CD4-positive, alpha-beta T cell treated with Interleukin-10 for 1 hour (primary cell): ENCODE measurements at regions not wholly inside any gene's neighbourhood (a gene's known extent, or its start where the extent isn't known, plus 50 kb on each side); places are given as distances from the start of the nearest gene placed in this dataset.

Experiments
- DNase-seq: peaks from one replicate; pipeline ENCODE4 v3.0.0-alpha.2; 2020

- no peak for DNase-seq
Measured at GRCh38 chr3:187827723-187828122, 82.5 kb upstream of the BCL6 start.

DNA sequence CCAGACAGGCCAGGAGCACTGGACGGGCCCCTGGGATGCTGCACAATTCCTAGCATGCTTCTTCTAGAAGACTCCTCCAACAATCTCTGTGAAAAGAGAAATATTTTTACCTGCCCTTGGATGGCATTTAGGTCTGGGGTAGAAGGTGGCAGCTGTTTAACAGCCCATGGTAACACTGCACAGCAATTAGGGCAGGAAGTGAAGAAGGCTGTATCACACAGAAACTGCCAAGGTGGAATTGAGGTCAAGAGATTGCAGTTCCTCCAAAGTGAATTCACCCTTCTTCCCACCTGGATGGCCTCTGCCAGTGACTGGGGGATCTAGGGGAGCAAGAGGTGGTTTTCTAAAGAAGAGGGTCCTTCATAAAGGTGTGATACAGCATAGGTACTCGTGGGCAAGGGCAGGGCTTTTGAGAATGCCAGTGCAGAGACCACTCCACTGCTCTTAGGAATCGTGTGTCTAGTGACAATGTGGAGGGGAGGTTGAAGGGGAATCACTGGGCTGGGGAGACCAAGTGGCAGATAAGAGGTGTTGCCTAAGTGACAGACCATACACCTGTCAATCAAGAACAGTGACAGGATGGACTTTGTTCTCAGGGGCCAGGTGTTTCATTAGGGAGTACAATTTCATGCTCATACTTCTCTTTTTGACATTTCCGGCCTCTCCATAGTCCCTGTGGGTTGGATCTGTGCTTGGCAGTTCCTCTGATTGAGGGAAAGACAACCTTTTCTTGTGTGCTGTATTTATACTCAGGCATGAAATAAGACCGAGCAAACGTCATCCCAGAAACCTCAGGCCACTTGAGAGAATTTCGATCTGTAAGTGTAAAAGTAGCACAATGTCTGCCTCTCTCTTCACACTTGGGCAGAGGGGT is 83.5 kb upstream of the BCL6 start:
- peak; percentile 13 for DNase-seq

- no peak for DNase-seq
Measured at GRCh38 chr3:187830181-187830580, 84.9 kb upstream of the BCL6 start.

GRCh38 chr3:187831125-187832051 is 86.1 kb upstream of the BCL6 start:
- no peak for DNase-seq

DNA sequence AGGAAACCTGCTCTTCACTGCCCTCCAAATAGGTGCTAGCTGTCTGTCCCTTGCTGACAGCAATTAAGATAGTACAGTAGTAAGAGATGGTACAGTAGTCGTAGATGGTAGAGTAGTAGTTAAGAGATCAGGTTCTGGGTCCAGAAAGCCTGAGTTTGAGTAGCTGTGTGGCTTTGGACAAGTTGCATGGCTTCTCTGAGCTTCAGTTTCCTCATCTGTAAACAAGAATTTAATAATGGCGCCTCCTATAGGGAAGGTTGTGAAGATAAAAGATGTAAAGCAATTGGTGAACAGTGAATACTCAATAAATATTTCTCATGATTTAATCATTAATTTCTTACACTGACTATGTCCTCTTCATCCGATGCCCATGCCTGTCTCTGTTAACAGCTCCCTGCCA is 86.9 kb upstream of the BCL6 start:
- DNase-seq, result peak; percentile 15

GRCh38 chr3:187833375-187833774 is 88.1 kb upstream of the BCL6 start:
- DNase-seq, result no peak

- no peak for DNase-seq
Measured at GRCh38 chr3:187833799-187834578, 88.7 kb upstream of the BCL6 start.

- DNase-seq, result no peak
Measured at GRCh38 chr3:187836823-187837770, 91.8 kb upstream of the BCL6 start.

DNA sequence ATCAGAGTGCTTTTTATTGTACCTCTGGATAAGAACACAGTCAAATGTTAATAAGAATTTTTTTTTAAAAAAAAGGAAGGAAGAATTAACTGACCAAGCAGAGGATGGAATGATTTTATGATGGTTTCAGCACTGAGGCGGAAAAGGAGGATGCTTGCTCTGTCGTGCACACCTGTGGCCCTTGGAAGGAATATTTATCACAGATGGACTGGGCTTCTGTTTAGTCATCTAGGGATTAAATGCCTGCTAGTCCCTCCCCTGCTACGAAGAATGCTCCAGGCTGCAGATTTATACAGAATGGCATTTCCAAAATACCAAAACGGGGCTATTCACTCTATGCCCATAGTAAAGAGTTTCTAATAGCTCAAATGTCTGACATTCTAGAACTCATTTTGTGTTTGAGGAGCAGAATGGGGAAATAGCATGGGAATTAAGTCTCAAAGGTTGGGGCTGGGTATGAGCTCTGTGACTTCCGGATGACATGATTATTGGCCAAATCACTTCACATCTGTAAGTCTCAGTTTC is 92.8 kb upstream of the BCL6 start:
- DNase-seq, result no peak

GRCh38 chr3:187839422-187839821 is 94.2 kb upstream of the BCL6 start:
- DNase-seq, result no peak

DNA sequence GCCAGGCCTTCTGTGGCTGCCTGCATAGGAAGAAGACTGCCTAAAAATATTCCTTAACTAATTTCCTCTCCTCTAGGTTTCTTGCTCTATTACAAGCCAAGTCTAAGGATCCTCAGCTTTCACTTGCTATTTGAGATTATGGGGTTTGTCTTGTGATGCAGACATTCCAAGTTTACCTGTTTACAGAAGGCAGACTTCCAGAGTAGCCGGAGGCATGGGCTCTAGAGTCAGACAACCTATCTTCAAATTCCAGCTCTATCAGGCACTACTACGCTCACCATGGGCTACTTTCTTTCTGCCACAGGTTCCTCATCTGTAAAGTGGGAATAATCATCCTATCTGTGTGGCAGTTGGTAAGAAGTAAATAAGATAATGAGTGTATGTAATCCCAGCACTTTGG is 95.6 kb upstream of the BCL6 start:
- no peak for DNase-seq

GRCh38 chr3:187841560-187841959 is 96.3 kb upstream of the BCL6 start:
- DNase-seq, result no peak

- DNase-seq, result no peak
Measured at GRCh38 chr3:187843654-187844053, 98.4 kb upstream of the BCL6 start.

GRCh38 chr3:187844708-187845107 is 99.4 kb upstream of the BCL6 start:
- DNase-seq, result no peak

GRCh38 chr3:187845826-187846225 is 100.6 kb upstream of the BCL6 start:
- no peak for DNase-seq

- DNase-seq, result no peak
Measured at GRCh38 chr3:187848401-187848800, 103.1 kb upstream of the BCL6 start.

DNA sequence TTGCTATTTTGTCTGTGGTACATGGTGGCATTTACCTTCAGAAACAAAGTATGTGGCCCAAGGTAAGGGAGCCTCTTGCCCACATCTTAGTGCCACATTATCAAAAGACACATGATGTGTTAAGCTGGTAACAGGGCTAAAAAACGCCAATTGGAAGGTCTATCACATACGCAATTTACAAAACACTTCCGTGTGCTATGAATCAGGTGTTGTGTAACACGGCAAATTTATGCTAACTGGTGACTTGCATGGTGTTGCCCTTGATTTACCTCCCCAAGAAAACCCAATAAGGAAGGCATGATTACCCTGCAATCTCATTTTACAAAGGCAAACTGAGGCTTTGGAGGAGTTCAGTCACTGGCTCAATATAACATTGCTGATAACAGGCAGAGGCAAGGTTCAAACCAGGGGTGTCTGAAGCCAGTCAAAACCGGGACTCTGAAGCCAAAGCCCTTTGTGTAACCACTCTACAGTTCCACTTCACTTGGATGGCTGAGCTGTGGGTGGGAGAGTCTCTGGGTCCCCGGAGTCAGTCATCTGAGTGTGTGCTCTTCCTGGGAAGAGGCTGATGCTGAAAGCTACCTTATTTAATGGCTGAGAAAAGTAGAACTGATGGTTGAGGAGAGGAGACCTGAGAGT is 103.9 kb upstream of the BCL6 start:
- DNase-seq, result no peak

DNA sequence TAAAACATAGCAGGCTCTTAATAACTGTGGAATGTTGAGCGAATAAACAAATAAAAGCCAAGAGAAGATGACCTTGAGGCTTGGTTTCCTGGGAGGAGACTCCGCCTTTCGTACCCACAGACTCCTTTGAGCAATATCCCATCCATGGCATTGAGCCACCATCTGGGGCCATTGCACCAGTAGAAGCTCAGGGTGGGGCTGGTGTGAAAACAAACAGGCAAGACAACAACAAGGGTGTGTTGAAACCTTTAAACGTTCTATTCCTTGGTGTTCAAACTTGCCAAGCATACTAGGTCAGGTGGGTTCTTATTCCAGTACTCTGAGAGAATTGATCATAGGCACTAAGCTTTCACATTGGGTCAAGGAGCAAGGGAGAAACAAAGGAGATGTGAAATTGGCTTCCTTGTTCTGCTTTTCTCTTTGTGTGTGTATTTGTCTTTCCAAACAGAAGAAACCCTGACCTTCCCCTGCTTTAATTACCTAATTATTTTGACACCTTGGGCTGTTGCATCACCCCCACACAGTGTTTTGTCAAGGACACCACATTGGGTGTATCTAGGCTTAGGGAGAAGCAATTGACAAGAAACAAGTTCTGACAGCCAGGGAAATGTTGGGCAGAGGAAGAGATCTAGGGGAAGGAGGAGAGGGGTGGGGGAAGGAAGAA is 105.1 kb upstream of the BCL6 start:
- no peak for DNase-seq

DNA sequence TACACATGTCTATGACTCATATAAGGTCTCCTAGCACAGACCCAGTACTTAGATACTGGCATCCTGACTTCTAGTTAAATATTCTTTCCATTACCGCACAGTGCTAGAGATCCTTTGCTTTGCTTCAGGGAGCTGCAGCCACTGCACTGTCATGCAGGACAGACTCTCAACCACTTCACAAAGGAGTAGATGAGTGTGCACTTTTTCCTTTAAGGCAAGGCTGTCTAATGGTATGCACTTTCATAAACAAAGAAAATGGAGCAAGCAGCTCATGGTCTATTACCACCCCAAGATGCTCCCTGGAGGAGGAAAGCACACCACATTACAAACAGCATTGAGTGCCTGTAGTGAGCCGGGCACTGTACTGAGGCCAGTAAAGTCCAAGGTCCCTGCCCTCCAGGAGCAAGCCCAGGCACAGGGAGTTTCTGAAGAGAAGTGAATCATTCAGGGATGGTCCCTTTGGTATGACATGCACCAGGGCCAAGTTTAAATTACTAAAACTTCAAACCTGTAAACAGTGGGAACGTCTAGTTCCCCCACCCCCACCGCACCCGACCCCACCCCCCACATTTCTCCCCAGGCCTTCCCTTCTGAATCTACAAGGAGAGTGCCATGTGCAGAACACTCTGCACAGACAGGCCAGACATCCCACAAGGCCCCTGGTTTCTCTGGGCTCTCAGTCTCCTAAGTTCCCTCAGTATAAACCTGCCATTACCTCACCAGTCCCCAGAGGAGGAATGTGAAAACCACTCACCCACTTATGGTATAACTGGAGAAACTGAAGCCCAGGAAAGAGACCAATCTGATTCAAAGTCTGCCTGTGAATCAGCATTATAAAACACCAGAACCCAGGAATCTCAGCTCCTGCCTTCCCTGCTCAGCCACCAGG is 107.8 kb upstream of the BCL6 start:
- no peak for DNase-seq
